ENCODE measurements at regions not wholly inside any gene's neighbourhood (a gene's known extent, or its start where the extent isn't known, plus 50 kb on each side); places are given as distances from the start of the nearest gene placed in this dataset.

- TF ChIP-seq CTCF (conservative IDR thresholded peaks at IDR 0.05; ENCODE audit: low read length) (no peak), EZH2phosphoT487 (IDR thresholded peaks at IDR 0.05; ENCODE audit: borderline replicate concordance) (no peak)
Measured at GRCh38 chr1:95393434-95393833, 159.4 kb downstream of the RWDD3 start.
